Thyroid gland (tissue), 4 donors: ENCODE measurements at regions not wholly inside any gene's neighbourhood (a gene's known extent, or its start where the extent isn't known, plus 50 kb on each side); places are given as distances from the start of the nearest gene placed in this dataset.

ENCODE experiments used
- POLR2A ChIP-seq, 2 donors: fragments of 450-650 bp; IDR thresholded peaks; one replicate each; pipeline ENCODE4 v1.6.1; 2017; ENCODE audit warnings: antibody characterized with exemption in 2 of 2, mild to moderate bottlenecking in 2 of 2, moderate library complexity in 1 of 2
- TF ChIP-seq, protein P1 (sequence below), 6 experiments: fragments of 200-600 bp in 3 of 6; fragments of 450-650 bp in 3 of 6; sonication (generic) in 3 of 6; IDR thresholded peaks; one replicate each; pipeline ENCODE4 v1.5.1; 2016 to 2019; ENCODE audit warnings: antibody characterized with exemption in 6 of 6, mild to moderate bottlenecking in 2 of 6, inconsistent platforms in 1 of 6, moderate library complexity in 1 of 6

- TF ChIP-seq, protein P1, sequence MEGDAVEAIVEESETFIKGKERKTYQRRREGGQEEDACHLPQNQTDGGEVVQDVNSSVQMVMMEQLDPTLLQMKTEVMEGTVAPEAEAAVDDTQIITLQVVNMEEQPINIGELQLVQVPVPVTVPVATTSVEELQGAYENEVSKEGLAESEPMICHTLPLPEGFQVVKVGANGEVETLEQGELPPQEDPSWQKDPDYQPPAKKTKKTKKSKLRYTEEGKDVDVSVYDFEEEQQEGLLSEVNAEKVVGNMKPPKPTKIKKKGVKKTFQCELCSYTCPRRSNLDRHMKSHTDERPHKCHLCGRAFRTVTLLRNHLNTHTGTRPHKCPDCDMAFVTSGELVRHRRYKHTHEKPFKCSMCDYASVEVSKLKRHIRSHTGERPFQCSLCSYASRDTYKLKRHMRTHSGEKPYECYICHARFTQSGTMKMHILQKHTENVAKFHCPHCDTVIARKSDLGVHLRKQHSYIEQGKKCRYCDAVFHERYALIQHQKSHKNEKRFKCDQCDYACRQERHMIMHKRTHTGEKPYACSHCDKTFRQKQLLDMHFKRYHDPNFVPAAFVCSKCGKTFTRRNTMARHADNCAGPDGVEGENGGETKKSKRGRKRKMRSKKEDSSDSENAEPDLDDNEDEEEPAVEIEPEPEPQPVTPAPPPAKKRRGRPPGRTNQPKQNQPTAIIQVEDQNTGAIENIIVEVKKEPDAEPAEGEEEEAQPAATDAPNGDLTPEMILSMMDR (IDR thresholded peaks at IDR 0.05), result no peak
- TF ChIP-seq POLR2A (IDR thresholded peaks at IDR 0.05), result no peak
These were observed 61.4 kb upstream of the ALDH1B1 start for GRCh38 chr9:38331141-38331540.
